ENCODE measurements at regions not wholly inside any gene's neighbourhood (a gene's known extent, or its start where the extent isn't known, plus 50 kb on each side); places are given as distances from the start of the nearest gene placed in this dataset.

DNA sequence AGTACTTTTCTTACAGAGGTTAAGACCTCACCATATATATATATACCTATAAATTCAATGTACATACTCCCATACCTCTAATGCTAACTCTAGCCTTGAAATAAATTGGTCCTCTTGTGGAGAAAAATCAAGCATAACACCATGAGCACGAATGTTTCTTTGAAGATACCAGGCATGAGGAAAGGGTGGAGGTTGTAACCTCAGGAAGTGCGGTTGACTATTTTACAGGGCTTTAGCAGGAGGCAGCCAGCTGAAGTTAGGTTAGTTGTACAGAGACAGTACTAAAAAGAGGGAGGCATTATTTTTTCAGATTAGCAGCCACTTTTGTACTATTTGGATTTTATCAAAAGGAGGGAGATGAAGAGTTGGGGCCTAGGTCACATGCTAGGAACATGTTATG lies 767.0 kb downstream of the OTOL1 start:
- TF ChIP-seq CTCF (conservative IDR thresholded peaks at IDR 0.05; ENCODE audit: low read length) = no peak
- no peak for TF ChIP-seq EZH2phosphoT487 (IDR thresholded peaks at IDR 0.05; ENCODE audit: borderline replicate concordance, low read depth, low read length)

Data from OCI-LY7 (cell line).